ENCODE measurements at regions not wholly inside any gene's neighbourhood (a gene's known extent, or its start where the extent isn't known, plus 50 kb on each side); places are given as distances from the start of the nearest gene placed in this dataset.
"Not testable (repeated sequence)": the region's sequence is repeated elsewhere in the genome, so short reads cannot be mapped to it uniquely, and the experiment has no call there.

- DNase-seq = no peak
Measured at GRCh38 chr4:159950707-159951106, 847.8 kb downstream of the RAPGEF2 start.

GRCh38 chr4:159966746-159967145, 863.9 kb downstream of the RAPGEF2 start:
- DNase-seq = no peak

- not testable (repeated sequence) for DNase-seq
Measured at GRCh38 chr4:159976871-159977482, 874.1 kb downstream of the RAPGEF2 start.

GRCh38 chr4:159977907-159978617, 875.2 kb downstream of the RAPGEF2 start:
- no peak for DNase-seq

- no peak for DNase-seq
Measured at GRCh38 chr4:159979351-159979750, 876.5 kb downstream of the RAPGEF2 start.

GRCh38 chr4:159979953-159980352, 877.1 kb downstream of the RAPGEF2 start:
- no peak for DNase-seq

GRCh38 chr4:159980826-159981468, 878.1 kb downstream of the RAPGEF2 start:
- no peak for DNase-seq

GRCh38 chr4:159981469-159981856, 878.6 kb downstream of the RAPGEF2 start:
- no peak for DNase-seq

GRCh38 chr4:159983082-159983481, 880.2 kb downstream of the RAPGEF2 start:
- no peak for DNase-seq

- DNase-seq = no peak
Measured at GRCh38 chr4:160009656-160010493, 907.0 kb downstream of the RAPGEF2 start.

- DNase-seq = no peak
Measured at GRCh38 chr4:160019936-160020335, 917.1 kb downstream of the RAPGEF2 start.

- DNase-seq = no peak
Measured at GRCh38 chr4:160020804-160021203, 917.9 kb downstream of the RAPGEF2 start.

GRCh38 chr4:160021870-160022269, 919.0 kb downstream of the RAPGEF2 start:
- no peak for DNase-seq

- no peak for DNase-seq
Measured at GRCh38 chr4:160026721-160027120, 923.8 kb downstream of the RAPGEF2 start.

GRCh38 chr4:160034501-160034900, 931.6 kb downstream of the RAPGEF2 start:
- DNase-seq = no peak

- DNase-seq = no peak
Measured at GRCh38 chr4:160038615-160039014, 935.7 kb downstream of the RAPGEF2 start.

GRCh38 chr4:160044693-160045092, 941.8 kb downstream of the RAPGEF2 start:
- DNase-seq = no peak

- no peak for DNase-seq
Measured at GRCh38 chr4:160082432-160083207, 979.7 kb downstream of the RAPGEF2 start.

- no peak for DNase-seq
Measured at GRCh38 chr4:160091631-160092030, 988.8 kb downstream of the RAPGEF2 start.

GRCh38 chr4:160100316-160100715, 997.4 kb downstream of the RAPGEF2 start:
- no peak for DNase-seq

GRCh38 chr4:160110891-160111290, 1008.0 kb downstream of the RAPGEF2 start:
- no peak for DNase-seq

- DNase-seq = no peak
Measured at GRCh38 chr4:160117686-160118085, 1014.8 kb downstream of the RAPGEF2 start.

Measured in hematopoietic multipotent progenitor cell treated with erythropoietin and hydrocortisone succinate and interleukin-3 and kit ligand, for 6 days (in vitro differentiated cells).